Mononuclear cell (primary cell): ENCODE measurements at regions not wholly inside any gene's neighbourhood (a gene's known extent, or its start where the extent isn't known, plus 50 kb on each side); places are given as distances from the start of the nearest gene placed in this dataset.
"Not testable (repeated sequence)": the region's sequence is repeated elsewhere in the genome, so short reads cannot be mapped to it uniquely, and the experiment has no call there.

Experiments used
- H3K27me3 ChIP-seq: 2 replicates; pipeline ENCODE4 v1.6.0; 2011; ENCODE audit warnings: low read length, control low read depth; ENCODE audit not compliant: insufficient read depth
- H3K4me1 ChIP-seq: 2 replicates; pipeline ENCODE4 v1.5.1; 2011; ENCODE audit warnings: mild to moderate bottlenecking, low read length, control low read depth; ENCODE audit not compliant: insufficient read depth
- H3K4me3 ChIP-seq: 2 replicates; pipeline ENCODE4 v1.5.1; 2011; ENCODE audit warnings: mild to moderate bottlenecking, low read length, moderate library complexity
- H3K9me3 ChIP-seq: 2 replicates; pipeline ENCODE4 v1.5.1; 2011; ENCODE audit warnings: low read depth, mild to moderate bottlenecking, control low read depth, low read length

- H3K9me3 ChIP-seq, result no peaks in the 10 kb centered on the region
- peaks cover 11% of the 10 kb centered on the region for H3K4me1 ChIP-seq
- no peak overlapping the region for H3K4me3 ChIP-seq
Measured at GRCh38 chr3:197424266-197424665, 125.9 kb upstream of the DLG1 start.

GRCh38 chr3:197423376-197423775 is 125.0 kb upstream of the DLG1 start:
- peaks cover 3% of the 10 kb centered on the region for H3K4me1 ChIP-seq
- H3K27me3 ChIP-seq, result no peaks in the 10 kb centered on the region
- no peaks in the 10 kb centered on the region for H3K9me3 ChIP-seq
- no peak overlapping the region for H3K4me3 ChIP-seq

More at GRCh38 chr3:197424266-197424665, 125.9 kb upstream of the DLG1 start:
- H3K27me3 ChIP-seq, result no peaks in the 10 kb centered on the region

GRCh38 chr3:197422506-197422905 is 124.1 kb upstream of the DLG1 start:
- no peaks in the 10 kb centered on the region for H3K9me3 ChIP-seq
- H3K4me1 ChIP-seq, result no peaks in the 10 kb centered on the region
- no peak overlapping the region for H3K4me3 ChIP-seq
- no peaks in the 10 kb centered on the region for H3K27me3 ChIP-seq

GRCh38 chr3:197421021-197421420 is 122.6 kb upstream of the DLG1 start:
- Histone ChIP-seq H3K4me3 (no peak overlapping the region), H3K9me3 (no peaks in the 10 kb centered on the region), H3K4me1 (no peaks in the 10 kb centered on the region), H3K27me3 (no peaks in the 10 kb centered on the region)

GRCh38 chr3:197420566-197420965 is 122.2 kb upstream of the DLG1 start:
- Histone ChIP-seq H3K9me3 (no peaks in the 10 kb centered on the region), H3K27me3 (no peaks in the 10 kb centered on the region), H3K4me1 (no peaks in the 10 kb centered on the region), H3K4me3 (no peak overlapping the region)

- Histone ChIP-seq H3K9me3 (no peaks in the 10 kb centered on the region), H3K27me3 (no peaks in the 10 kb centered on the region), H3K4me3 (no peak overlapping the region), H3K4me1 (no peaks in the 10 kb centered on the region)
Measured at GRCh38 chr3:197420115-197420514, 121.7 kb upstream of the DLG1 start.

GRCh38 chr3:197419696-197420095 is 121.3 kb upstream of the DLG1 start:
- no peaks in the 10 kb centered on the region for H3K9me3 ChIP-seq
- H3K4me1 ChIP-seq, result no peaks in the 10 kb centered on the region
- no peak overlapping the region for H3K4me3 ChIP-seq
- H3K27me3 ChIP-seq, result no peaks in the 10 kb centered on the region

GRCh38 chr3:197417911-197418618 is 119.7 kb upstream of the DLG1 start:
- no peaks in the 10 kb centered on the region for H3K27me3 ChIP-seq
- H3K4me1 ChIP-seq, result no peaks in the 10 kb centered on the region
- no peaks in the 10 kb centered on the region for H3K9me3 ChIP-seq
- no peak overlapping the region for H3K4me3 ChIP-seq

- no peaks in the 10 kb centered on the region for H3K27me3 ChIP-seq
- H3K4me3 ChIP-seq, result no peak overlapping the region
- no peaks in the 10 kb centered on the region for H3K9me3 ChIP-seq
- H3K4me1 ChIP-seq, result no peaks in the 10 kb centered on the region
Measured at GRCh38 chr3:197417441-197417840, 119.0 kb upstream of the DLG1 start.

GRCh38 chr3:197411899-197412298 is 113.5 kb upstream of the DLG1 start:
- H3K4me3 ChIP-seq, H3K27me3 ChIP-seq, H3K9me3 ChIP-seq: not testable (repeated sequence)

GRCh38 chr3:197410170-197410569 is 111.8 kb upstream of the DLG1 start:
- not testable (repeated sequence) for H3K4me3 ChIP-seq, H3K4me1 ChIP-seq, H3K9me3 ChIP-seq, H3K27me3 ChIP-seq

More at GRCh38 chr3:197411899-197412298, 113.5 kb upstream of the DLG1 start:
- not testable (repeated sequence) for H3K4me1 ChIP-seq

GRCh38 chr3:197408177-197408957 is 110.0 kb upstream of the DLG1 start:
- H3K4me1 ChIP-seq, result no peaks in the 10 kb centered on the region
- H3K9me3 ChIP-seq, result no peaks in the 10 kb centered on the region
- no peaks in the 10 kb centered on the region for H3K27me3 ChIP-seq
- no peak overlapping the region for H3K4me3 ChIP-seq

- no peaks in the 10 kb centered on the region for H3K27me3 ChIP-seq
- no peak overlapping the region for H3K4me3 ChIP-seq
- H3K9me3 ChIP-seq, result no peaks in the 10 kb centered on the region
- no peaks in the 10 kb centered on the region for H3K4me1 ChIP-seq
Measured at GRCh38 chr3:197407526-197407925, 109.1 kb upstream of the DLG1 start.

- H3K27me3 ChIP-seq, result no peaks in the 10 kb centered on the region
- no peaks in the 10 kb centered on the region for H3K9me3 ChIP-seq
- H3K4me1 ChIP-seq, result no peaks in the 10 kb centered on the region
- no peak overlapping the region for H3K4me3 ChIP-seq
Measured at GRCh38 chr3:197407053-197407452, 108.6 kb upstream of the DLG1 start.

- Histone ChIP-seq H3K4me1 (no peaks in the 10 kb centered on the region), H3K27me3 (no peaks in the 10 kb centered on the region), H3K9me3 (no peaks in the 10 kb centered on the region), H3K4me3 (no peak overlapping the region)
Measured at GRCh38 chr3:197406266-197406665, 107.9 kb upstream of the DLG1 start.

GRCh38 chr3:197404754-197405153 is 106.3 kb upstream of the DLG1 start:
- no peaks in the 10 kb centered on the region for H3K9me3 ChIP-seq
- H3K4me3 ChIP-seq, result no peak overlapping the region
- no peaks in the 10 kb centered on the region for H3K4me1 ChIP-seq
- H3K27me3 ChIP-seq, result no peaks in the 10 kb centered on the region
